Chondrocyte (in vitro differentiated cells): ENCODE measurements at regions not wholly inside any gene's neighbourhood (a gene's known extent, or its start where the extent isn't known, plus 50 kb on each side); places are given as distances from the start of the nearest gene placed in this dataset.
"Not testable (repeated sequence)": the region's sequence is repeated elsewhere in the genome, so short reads cannot be mapped to it uniquely, and the experiment has no call there.

Source experiments
- DNase-seq: peaks from one replicate; pipeline ENCODE4 v3.0.0; 2021; ENCODE audit warnings: mixed read lengths, low spot score
- H3K27ac Mint-ChIP-seq: one replicate; pipeline ENCODE4 v1.8.0; 2021; ENCODE audit warnings: mild to moderate bottlenecking, moderate library complexity, mixed read lengths; ENCODE audit not compliant: unreplicated experiment
- H3K27me3 Mint-ChIP-seq: 2 replicates; pipeline ENCODE4 v1.8.0; 2021; ENCODE audit warnings: low read depth, mixed read lengths
- H3K36me3 Mint-ChIP-seq: 2 replicates; pipeline ENCODE4 v1.8.0; 2021; ENCODE audit warnings: low read depth, mixed read lengths
- H3K4me1 Mint-ChIP-seq: 2 replicates; pipeline ENCODE4 v1.8.0; 2021; ENCODE audit warnings: low read depth, mild to moderate bottlenecking, mixed read lengths
- H3K4me3 Mint-ChIP-seq: one replicate; pipeline ENCODE4 v1.8.0; 2021; ENCODE audit warnings: mild to moderate bottlenecking, moderate library complexity, mixed read lengths; ENCODE audit not compliant: unreplicated experiment
- H3K9me3 Mint-ChIP-seq: 2 replicates; pipeline ENCODE4 v1.8.0; 2021; ENCODE audit warnings: low read depth, mixed read lengths
- TF ChIP-seq, protein P1 (sequence below): fragments of 200-600 bp; sonication (generic); IDR thresholded peaks from 2 replicates; pipeline ENCODE4 v1.5.0; 2021; ENCODE audit warnings: antibody characterized with exemption, mild to moderate bottlenecking, moderate library complexity

DNA sequence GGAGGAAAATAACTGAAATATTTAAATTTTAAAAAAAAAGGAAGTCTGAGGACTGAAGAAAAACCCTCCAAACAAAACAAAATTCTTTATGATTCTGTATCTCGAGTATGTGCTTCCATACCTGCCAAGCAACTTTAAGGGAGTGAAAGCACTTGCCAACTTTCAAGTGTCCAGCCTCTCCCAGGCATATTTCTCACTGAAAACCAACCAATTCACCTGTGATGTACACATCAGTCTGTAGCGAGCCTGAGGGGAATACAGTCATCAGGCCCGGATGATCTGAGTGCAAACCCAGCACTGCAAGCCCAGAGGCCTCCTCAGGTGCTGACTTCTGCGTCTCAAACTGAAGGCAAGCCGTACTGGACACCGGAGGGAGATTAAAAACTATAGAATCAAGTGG lies 164.8 kb upstream of the NT5E start:
- Mint-ChIP-seq H3K4me1 (no peaks in the 10 kb centered on the region), H3K9me3 (peaks cover 7% of the 10 kb centered on the region), H3K27ac (no peak overlapping the region), H3K27me3 (peaks cover 13% of the 10 kb centered on the region), H3K36me3 (no peaks in the 10 kb centered on the region), H3K4me3 (no peak overlapping the region)
- no peak for DNase-seq
- TF ChIP-seq, protein P1, sequence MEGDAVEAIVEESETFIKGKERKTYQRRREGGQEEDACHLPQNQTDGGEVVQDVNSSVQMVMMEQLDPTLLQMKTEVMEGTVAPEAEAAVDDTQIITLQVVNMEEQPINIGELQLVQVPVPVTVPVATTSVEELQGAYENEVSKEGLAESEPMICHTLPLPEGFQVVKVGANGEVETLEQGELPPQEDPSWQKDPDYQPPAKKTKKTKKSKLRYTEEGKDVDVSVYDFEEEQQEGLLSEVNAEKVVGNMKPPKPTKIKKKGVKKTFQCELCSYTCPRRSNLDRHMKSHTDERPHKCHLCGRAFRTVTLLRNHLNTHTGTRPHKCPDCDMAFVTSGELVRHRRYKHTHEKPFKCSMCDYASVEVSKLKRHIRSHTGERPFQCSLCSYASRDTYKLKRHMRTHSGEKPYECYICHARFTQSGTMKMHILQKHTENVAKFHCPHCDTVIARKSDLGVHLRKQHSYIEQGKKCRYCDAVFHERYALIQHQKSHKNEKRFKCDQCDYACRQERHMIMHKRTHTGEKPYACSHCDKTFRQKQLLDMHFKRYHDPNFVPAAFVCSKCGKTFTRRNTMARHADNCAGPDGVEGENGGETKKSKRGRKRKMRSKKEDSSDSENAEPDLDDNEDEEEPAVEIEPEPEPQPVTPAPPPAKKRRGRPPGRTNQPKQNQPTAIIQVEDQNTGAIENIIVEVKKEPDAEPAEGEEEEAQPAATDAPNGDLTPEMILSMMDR: no peak

DNA sequence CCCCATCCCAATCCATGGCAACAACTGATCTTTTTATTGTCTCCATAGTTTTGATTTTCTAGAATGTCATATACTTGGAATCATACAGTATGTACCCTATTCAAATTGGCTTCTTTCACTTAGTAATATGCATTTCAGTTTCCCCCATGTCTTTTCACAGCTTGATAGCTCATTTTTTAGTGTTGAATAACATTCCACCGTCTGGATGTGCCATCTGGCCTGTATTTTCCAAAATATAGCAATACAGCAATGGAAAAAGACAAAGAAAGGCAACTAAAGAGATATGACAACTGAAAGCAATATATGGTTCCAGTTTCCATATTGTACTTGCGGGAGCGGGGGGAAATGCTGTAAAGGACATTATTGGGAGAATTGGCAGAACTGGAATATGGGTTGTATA lies 166.4 kb upstream of the NT5E start:
- TF ChIP-seq, protein P1: no peak
- H3K27ac Mint-ChIP-seq: no peak overlapping the region
- H3K36me3 Mint-ChIP-seq: no peaks in the 10 kb centered on the region
- peaks cover 6% of the 10 kb centered on the region for H3K9me3 Mint-ChIP-seq
- H3K4me1 Mint-ChIP-seq: no peaks in the 10 kb centered on the region
- peaks cover 13% of the 10 kb centered on the region for H3K27me3 Mint-ChIP-seq
- H3K4me3 Mint-ChIP-seq: no peak overlapping the region
- no peak for DNase-seq

DNA sequence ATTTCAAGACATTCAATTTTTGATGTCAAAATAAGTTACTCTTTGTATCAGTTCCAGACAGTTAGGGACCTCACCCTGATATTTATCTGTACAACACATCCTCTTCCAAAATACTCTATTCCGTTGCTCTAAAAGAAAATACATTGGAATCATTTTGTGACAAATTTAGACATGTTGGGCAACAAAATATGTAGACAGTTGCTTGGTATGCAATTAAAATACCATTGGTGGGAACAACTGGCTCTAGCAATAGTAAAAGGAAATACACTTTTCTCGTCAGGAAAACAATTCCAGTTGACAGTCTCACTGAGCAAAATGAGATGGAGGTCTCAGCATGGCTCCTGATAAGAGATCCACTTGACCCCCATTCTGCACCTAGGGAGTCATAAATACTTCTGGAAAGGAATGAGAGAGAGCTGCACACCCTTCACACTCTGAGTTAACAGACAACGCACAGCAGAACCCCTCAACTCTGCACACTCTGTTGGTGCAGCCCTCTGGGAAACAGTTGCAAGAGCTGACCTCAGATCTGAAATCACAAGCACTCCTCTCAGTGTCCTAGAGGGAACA lies 171.3 kb upstream of the NT5E start:
- Mint-ChIP-seq H3K27ac (no peak overlapping the region), H3K4me1 (no peaks in the 10 kb centered on the region), H3K9me3 (peaks cover 6% of the 10 kb centered on the region), H3K4me3 (no peak overlapping the region), H3K27me3 (peaks cover 7% of the 10 kb centered on the region), H3K36me3 (no peaks in the 10 kb centered on the region)
- DNase-seq: no peak
- TF ChIP-seq, protein P1: no peak

DNA sequence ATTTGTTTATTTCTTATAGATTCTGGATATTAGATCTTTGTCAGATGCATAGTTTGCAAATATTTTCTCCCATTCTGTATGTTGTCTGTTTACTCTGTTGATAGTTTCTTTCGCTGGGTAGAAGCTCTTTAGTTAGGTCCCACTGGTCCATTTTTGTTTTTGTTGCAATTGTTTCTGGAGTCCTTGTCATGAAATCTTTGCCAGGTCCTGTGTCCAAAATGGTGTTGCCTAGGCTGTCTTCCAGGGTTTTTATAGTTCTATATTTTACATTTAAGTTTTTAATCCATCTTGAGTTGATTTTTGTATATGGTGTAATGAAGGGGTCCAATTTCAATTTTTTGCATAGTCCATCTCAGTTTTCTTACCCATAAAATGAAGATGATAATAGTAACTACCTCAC lies 173.9 kb upstream of the NT5E start:
- not testable (repeated sequence) for DNase-seq, H3K4me3 Mint-ChIP-seq, H3K9me3 Mint-ChIP-seq, H3K27ac Mint-ChIP-seq, H3K36me3 Mint-ChIP-seq, H3K27me3 Mint-ChIP-seq, H3K4me1 Mint-ChIP-seq

DNA sequence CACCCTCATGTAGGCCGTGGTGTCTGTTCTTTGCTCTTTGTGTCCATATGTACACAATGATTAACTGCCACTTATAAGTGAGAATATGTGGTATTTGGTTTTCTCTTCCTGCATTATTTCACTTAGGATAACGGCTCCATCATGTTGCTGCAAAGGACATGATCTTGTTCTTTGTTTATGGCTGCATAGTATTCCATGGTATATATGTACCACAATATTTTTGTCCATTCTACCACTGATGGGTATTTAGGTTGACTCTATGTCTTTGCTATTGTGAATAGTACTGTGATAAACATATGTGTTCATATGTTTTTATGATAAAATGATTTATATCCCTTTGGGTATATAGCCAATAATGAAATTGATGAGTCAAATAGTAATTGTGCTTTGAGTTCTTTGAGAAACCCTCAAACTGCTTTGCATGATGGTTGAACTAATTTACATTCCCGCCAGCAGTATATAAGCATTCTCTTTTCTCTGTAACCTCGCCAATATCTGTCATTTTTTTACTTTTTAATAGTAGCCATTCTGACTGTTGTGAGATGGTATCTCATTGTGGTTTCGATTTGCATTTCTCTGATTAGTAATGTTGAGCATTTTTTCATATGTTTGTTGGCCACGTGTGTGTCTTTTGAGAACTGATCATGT lies 174.4 kb upstream of the NT5E start:
- Mint-ChIP-seq H3K27ac (no peak overlapping the region), H3K36me3 (no peaks in the 10 kb centered on the region), H3K4me1 (no peaks in the 10 kb centered on the region), H3K27me3 (peaks cover 9% of the 10 kb centered on the region), H3K9me3 (peaks cover 6% of the 10 kb centered on the region), H3K4me3 (no peak overlapping the region)
- no peak for DNase-seq
- TF ChIP-seq, protein P1: no peak

DNA sequence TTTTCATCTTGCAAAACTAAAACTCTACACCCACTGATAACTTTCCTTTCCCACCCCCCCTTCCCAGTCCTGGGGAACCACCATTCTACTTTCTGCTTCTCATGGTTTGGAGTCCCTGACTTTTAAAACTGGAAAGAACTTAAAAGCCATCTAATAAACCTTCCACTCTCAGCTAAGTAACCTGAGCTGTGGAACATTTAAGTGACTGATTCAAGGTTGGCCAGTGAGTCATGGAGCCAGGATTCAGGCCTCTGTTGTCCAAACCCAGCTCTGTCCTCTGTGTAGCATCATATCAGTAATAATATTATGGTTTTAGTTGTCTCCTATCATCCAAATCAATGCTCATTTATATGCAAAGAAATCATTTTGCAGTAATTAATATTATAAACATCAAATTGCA lies 176.0 kb upstream of the NT5E start:
- H3K36me3 Mint-ChIP-seq: no peaks in the 10 kb centered on the region
- TF ChIP-seq, protein P1: no peak
- peaks cover 6% of the 10 kb centered on the region for H3K9me3 Mint-ChIP-seq
- no peak overlapping the region for H3K4me3 Mint-ChIP-seq
- H3K4me1 Mint-ChIP-seq: no peaks in the 10 kb centered on the region
- DNase-seq: no peak
- H3K27ac Mint-ChIP-seq: no peak overlapping the region
- peaks cover 13% of the 10 kb centered on the region for H3K27me3 Mint-ChIP-seq
